HepG2 (cell line): ENCODE measurements at regions not wholly inside any gene's neighbourhood (a gene's known extent, or its start where the extent isn't known, plus 50 kb on each side); places are given as distances from the start of the nearest gene placed in this dataset.

Source experiments
- ZNF878 ChIP-seq: sonication (generic); formaldehyde crosslinking; IDR thresholded peaks from 2 replicates; pipeline ENCODE4 v1.8.1; 2023; ENCODE audit warnings: mild to moderate bottlenecking, missing genetic modification reagents, moderate library complexity
- TF ChIP-seq, protein P1 (sequence below): sonication (generic); formaldehyde crosslinking; IDR thresholded peaks from 2 replicates; pipeline ENCODE4 v1.5.0; 2020; ENCODE audit warnings: mild to moderate bottlenecking, missing genetic modification reagents, moderate library complexity
- TF ChIP-seq, protein P2 (sequence below): sonication (generic); formaldehyde crosslinking; IDR thresholded peaks from 2 replicates; pipeline ENCODE4 v1.4.0; 2020; ENCODE audit warnings: mild to moderate bottlenecking, missing genetic modification reagents

DNA sequence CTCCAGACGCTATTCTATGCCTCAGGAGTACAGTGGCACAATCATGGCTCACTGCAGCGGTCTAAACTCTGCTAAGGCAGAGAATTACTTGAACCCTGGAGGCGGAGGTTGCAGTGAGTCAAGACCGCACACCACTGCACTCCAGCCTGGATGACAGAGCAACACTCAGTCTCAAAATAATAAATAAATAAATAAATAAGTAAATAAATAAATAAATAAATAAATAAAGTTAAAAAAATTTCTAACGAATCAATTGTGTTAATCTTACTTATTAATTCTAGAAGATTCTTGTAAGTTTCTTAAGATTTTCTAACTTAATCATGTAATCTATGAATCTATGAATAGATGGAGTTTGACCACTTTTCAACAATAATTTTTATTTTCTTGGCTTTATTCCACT lies 621.4 kb upstream of the POT1 start:
- TF ChIP-seq, protein P1, sequence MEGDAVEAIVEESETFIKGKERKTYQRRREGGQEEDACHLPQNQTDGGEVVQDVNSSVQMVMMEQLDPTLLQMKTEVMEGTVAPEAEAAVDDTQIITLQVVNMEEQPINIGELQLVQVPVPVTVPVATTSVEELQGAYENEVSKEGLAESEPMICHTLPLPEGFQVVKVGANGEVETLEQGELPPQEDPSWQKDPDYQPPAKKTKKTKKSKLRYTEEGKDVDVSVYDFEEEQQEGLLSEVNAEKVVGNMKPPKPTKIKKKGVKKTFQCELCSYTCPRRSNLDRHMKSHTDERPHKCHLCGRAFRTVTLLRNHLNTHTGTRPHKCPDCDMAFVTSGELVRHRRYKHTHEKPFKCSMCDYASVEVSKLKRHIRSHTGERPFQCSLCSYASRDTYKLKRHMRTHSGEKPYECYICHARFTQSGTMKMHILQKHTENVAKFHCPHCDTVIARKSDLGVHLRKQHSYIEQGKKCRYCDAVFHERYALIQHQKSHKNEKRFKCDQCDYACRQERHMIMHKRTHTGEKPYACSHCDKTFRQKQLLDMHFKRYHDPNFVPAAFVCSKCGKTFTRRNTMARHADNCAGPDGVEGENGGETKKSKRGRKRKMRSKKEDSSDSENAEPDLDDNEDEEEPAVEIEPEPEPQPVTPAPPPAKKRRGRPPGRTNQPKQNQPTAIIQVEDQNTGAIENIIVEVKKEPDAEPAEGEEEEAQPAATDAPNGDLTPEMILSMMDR, result no peak
- TF ChIP-seq ZNF878 (CRISPR knock-in tag), result no peak
- TF ChIP-seq, protein P2, sequence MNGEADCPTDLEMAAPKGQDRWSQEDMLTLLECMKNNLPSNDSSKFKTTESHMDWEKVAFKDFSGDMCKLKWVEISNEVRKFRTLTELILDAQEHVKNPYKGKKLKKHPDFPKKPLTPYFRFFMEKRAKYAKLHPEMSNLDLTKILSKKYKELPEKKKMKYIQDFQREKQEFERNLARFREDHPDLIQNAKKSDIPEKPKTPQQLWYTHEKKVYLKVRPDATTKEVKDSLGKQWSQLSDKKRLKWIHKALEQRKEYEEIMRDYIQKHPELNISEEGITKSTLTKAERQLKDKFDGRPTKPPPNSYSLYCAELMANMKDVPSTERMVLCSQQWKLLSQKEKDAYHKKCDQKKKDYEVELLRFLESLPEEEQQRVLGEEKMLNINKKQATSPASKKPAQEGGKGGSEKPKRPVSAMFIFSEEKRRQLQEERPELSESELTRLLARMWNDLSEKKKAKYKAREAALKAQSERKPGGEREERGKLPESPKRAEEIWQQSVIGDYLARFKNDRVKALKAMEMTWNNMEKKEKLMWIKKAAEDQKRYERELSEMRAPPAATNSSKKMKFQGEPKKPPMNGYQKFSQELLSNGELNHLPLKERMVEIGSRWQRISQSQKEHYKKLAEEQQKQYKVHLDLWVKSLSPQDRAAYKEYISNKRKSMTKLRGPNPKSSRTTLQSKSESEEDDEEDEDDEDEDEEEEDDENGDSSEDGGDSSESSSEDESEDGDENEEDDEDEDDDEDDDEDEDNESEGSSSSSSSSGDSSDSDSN, result no peak
